ENCODE measurements at regions not wholly inside any gene's neighbourhood (a gene's known extent, or its start where the extent isn't known, plus 50 kb on each side); places are given as distances from the start of the nearest gene placed in this dataset.
"Not testable (repeated sequence)": the region's sequence is repeated elsewhere in the genome, so short reads cannot be mapped to it uniquely, and the experiment has no call there.

DNA sequence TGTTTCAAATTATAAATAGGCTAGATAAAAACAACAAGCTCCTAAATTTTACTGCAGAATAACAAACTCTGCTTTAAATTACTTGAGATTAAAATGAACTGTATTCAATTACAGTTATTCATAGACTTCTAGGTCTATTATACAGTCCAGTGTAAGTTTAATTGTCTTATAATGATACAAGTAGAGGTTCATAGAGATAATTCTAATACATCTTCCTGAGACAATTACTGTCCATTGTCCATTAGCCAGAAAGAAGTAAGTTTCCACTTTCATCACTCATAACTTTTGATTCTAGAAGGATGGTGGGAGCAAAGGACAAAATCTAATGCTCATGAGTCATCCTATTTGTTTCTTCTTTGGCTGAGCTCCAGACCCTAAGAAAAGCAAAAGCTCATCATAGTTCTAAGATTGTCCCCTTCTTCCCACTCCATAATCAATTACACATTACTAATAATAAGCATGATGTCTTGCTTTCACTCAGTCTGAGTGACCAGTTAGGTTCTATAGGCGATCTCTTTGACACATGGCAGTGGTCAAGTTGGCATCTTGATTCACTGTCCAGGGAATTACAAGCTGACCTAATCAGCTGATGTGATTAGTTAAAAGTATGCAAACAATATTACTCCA is 502.5 kb upstream of the IZUMO3 start:
- no peak for DNase-seq (ENCODE audit: low read depth in 2 of 2)

DNA sequence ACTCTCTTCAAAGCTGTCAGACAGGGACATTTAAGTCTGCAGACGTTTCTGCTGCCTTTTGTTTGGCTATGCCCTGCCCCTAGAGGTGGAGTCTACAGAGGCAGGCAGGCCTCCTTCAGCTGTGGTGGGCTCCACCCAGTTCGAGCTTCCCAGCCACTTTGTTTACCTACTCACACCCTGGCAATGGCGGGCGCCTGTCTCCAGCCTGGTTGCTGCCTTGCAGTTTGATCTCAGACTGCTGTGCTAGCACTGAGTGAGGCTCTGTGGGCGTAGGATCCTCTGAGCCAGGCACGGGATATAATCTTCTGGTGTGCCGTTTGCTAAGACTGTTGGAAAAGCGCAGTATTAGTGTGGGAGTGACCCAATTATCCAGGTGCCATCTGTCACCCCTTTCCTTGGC is 499.8 kb upstream of the IZUMO3 start:
- not testable (repeated sequence) for DNase-seq (ENCODE audit: low read depth in 2 of 2)

DNA sequence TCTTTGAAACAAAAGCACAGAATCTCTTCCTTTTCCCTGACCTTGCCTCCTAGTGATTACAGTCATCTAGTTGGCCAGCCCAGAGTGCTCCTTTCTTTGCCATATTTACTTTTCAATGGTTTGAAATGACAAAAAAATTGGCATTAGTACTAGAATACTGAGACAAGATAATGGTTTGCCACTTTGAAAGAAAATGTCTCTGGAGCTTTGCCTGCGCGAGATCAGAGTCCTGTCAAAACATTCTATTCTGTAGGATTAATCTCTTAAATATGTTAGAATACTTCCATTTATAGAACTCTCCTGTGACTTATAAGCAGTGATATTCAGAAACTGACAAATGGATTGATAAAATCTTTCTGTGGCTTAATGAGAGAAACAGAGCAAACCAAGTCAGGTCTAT is 484.0 kb upstream of the IZUMO3 start:
- no peak for DNase-seq (ENCODE audit: low read depth in 2 of 2)

DNA sequence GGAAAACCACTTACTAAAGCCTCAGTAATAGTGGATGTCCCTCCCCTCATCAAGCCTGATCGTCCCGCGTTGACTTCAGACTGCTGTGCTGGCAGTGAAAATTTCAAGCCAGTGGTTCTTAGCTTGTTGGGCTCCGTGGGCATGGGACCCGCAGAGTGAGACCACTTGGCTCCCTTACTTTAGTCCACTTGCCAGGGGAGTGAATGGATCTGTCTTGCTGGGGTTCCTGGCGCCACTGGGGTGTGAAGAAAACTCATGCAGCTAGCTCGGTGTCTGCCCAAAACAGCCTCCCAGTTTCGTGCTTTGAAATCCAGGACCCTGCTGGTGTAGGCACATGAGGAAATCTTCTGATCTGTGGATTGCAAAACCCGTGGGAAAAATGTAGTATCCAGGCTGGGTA is 480.0 kb upstream of the IZUMO3 start:
- DNase-seq (ENCODE audit: low read depth in 2 of 2) = no peak

DNA sequence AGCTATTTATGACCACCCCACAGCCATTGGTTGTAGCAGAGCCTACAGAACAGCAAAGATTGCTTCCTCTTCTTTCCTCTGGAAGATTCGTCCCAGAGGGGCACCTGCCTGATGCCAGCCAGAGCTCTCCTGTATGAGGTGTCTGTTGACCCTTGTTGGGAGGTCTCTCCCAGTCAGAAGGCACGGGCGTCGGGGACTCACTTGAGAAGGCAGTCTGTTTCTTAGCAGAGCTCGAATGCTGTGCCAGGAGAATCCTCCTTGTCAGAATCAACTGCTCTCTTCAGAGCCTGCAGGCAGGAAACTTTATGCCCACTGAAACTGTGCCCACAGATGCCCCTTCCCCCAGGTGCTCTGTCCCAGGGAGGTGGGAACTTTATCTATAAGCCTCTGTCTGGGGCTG is 479.5 kb upstream of the IZUMO3 start:
- no peak for DNase-seq (ENCODE audit: low read depth in 2 of 2)

DNA sequence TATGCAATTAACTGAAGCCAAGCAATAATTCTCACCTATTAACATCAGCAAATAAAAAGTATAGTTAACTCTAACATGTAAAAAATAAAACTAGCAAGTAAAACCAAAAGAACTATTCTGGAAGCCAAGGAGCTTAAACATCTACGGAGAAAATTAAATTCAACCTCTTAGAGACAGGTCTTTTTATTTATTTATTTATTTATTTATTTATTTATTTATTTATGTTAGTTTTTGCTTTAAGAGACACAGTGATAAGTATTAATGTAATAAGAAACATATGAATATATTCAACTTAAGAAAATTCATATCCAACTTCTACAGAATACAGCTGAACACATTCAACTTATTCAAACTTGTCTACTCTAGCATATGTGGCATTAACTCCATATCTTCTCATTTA is 472.1 kb upstream of the IZUMO3 start:
- no peak for DNase-seq (ENCODE audit: low read depth in 2 of 2)

DNA sequence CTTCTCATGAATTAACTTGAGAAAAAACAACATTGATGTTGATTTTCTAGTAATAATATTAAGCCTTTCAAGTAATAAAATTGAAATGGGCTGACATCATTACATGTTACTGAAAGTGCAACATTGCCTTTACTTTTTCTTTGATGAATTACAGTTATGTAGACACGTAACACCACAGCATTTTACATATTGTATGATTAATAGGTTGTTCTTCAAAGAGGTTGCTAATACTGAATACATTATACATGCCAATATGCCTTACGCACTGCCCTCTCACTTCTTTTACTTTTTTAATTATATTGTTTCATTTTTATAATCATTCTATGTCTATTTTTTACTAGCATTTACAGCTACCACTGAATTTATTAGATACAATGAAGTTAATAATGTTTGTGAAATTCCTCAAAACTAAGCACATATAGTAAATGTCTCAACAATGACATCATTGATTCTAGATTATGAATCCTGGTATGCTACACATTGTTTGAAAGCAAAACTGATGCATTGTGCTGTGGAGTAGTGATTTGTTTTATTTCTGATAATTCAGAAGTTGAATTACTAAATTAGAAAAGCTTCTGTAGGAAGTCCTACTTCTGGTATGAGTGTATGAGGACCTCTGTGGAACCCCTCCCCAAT is 464.4 kb upstream of the IZUMO3 start:
- DNase-seq (ENCODE audit: low read depth in 2 of 2) = no peak

DNA sequence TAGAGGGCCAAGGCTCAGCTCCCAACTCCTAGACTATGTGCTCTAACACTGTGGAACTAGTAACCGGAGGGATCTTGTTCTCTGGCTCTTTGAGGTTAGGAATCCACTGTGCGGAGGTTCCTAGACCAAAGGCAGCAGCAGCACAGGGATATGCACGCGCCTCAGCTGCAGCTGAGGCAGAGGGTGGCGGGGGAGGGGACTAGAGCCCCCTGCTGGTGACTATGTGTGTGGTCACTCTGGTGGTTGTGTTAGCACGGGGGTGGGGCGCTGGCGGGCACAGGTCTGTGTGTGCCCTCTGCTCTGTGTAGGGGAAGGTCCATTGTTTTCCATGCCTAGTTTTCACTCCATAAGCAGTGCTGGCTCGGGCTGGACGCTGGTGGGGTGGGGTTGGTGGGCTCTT is 458.0 kb upstream of the IZUMO3 start:
- no peak for DNase-seq (ENCODE audit: low read depth in 2 of 2)

DNA sequence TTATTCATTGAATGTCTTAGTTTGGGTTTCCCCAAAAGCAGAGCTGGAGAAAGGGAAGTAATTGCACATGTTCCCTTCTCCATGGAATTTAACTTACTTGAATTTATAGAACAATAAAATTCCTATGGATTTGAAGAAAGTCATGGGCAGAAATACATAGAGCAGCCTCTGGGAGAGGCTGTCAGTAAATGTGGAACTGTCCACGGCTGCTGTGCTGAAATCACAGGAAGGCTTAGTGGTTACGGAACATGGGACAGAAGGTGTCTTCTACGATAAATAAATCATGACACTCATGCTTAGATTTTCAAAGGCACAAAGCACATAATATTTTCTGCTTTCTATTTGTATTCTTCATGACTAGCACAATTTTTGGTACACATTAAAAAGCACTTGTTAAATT is 440.6 kb upstream of the IZUMO3 start:
- no peak for DNase-seq (ENCODE audit: low read depth in 2 of 2)

DNA sequence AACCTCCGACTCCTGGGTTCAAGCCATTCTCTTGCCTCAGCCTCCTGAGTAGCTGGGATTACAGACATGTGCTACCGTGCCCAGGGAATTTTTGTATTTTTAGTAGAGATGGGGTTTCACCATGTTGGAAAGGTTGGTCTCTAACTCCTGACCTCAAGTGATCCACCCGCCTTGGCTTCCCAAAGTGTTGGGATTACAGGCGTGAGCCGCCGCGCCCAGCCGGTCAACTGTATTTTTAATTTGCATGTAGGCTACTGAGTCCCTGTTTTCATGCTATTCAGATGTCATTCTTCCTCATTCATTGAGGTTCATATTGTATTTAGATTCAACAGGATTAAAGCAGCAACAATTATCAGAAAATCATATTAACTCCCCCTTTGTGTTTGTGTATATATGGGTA is 425.1 kb upstream of the IZUMO3 start:
- not testable (repeated sequence) for DNase-seq (ENCODE audit: low read depth in 2 of 2)

DNA sequence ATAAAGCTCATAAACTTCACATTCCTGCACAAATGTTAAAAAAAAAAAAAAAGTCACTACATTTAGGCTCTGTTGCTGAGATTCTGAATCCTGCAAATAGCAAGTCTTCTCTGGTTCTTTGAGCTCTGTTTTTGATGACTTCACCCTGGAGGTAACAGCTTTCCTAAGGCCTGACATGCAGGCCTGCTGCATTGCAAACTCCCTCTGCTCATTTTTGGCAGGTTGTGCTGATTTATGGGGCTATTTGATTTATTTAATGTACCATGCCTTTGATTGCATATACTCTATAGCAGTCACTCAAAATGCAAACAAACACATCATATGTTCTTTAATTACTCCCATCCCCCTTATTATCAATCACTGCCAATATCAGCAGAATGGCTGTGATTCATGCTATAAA is 416.1 kb upstream of the IZUMO3 start:
- DNase-seq (ENCODE audit: low read depth in 2 of 2) = no peak

DNA sequence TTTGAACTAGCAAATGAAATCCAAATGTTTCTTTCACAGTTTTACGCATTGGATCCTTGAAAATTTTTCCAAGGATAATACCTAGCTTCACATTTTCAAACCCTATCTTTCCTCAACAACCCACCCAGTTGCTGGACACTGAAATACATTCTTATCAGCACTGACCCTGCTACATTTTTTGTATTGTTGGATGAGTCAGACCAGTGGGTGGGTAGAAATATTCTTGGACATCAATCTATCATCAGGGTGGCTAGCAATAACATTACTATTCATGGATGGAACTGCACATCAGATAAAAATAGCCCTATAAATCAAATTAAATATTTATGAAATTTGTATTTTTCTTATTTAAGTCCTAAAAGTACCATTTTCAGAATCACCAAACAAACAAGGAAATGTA is 407.4 kb upstream of the IZUMO3 start:
- no peak for DNase-seq (ENCODE audit: low read depth in 2 of 2)

DNA sequence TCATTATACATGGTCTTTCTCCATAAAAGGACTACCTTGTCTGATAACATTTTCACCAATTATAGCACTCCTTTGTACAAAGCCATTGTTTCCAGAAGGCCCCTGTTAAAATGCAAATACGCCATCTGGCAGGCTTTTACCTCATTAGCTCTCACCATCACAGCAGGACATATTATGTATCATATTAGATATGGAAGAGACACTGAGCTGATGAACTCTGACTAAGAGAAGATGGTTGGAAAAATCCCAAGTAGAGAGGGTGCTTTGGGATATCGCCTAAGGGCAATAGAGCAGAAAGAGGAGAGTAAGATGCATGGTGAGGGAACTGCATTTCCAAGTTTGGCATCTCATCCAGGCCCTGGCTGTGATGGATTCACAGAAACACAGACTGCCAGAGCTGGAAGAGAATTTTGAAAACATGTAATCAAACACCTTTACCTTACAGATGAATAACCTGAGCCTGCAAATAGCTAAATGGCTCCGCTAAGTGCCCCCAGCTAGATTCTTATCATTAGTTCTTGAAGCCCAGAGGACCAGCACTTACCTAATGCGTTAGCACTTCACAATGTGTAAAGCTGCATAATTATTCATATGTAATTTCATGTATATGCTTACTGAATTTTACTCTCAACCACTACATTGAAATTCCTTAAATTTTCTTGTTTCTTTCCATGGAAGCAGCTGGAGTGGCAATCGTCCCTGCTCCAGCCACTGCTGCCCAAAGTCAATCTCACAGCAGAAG is 393.6 kb upstream of the IZUMO3 start:
- DNase-seq (ENCODE audit: low read depth in 2 of 2) = no peak

DNA sequence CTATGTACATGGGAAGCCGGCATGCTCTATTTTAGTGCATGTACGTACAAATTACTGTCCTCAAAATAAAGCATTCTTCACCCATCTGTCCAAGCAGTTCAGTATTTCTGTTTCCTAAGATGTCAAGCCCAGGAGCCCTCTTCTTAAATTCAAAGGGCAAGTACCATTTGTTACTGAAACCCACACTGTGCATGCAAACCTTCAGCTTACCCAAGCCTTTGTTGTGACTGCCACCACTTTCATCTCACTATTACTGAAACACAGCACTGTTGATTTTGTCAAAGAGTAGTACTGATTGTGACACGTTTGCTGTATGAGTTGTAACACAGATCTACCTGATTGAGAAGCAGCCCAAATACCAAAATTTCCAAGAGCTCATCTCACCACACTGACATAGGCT is 390.4 kb upstream of the IZUMO3 start:
- DNase-seq (ENCODE audit: low read depth in 2 of 2) = no peak

DNA sequence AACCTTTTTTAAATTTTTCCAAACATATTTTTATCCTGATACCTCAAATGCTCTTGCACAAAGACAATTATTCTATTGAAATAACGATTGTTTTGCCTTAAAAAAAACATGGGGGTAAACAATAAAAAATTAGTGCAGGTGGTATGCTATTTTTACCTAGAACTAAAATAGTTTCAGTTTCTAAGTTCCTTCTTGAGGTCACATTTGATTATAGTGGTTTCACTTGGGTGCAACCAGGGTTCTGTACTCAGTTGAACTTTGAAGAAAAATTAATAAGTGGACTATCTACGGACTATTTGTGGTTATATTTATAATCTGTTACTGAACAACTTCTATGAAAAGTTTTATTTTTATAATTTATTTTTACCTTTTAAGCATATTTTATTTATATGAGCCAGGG is 387.1 kb upstream of the IZUMO3 start:
- DNase-seq (ENCODE audit: low read depth in 2 of 2) = no peak

DNA sequence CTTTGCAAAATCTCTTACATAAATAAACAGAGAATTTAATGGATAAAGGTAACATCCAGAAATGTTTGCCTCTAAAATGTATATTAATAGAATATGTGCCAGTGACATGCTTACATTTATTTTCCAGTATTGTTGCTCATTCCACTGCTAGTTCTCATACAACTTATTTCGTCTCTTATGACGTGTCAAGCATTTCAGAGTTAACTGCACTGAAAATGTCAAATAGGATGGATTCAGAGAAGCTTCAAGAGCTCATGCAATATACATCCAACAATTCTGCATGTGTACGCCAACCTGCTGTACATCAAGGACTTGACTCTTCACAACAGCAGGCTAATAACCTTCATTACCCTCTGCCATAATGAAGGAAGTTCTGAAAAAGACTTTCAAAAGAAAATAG is 386.2 kb upstream of the IZUMO3 start:
- no peak for DNase-seq (ENCODE audit: low read depth in 2 of 2)

DNA sequence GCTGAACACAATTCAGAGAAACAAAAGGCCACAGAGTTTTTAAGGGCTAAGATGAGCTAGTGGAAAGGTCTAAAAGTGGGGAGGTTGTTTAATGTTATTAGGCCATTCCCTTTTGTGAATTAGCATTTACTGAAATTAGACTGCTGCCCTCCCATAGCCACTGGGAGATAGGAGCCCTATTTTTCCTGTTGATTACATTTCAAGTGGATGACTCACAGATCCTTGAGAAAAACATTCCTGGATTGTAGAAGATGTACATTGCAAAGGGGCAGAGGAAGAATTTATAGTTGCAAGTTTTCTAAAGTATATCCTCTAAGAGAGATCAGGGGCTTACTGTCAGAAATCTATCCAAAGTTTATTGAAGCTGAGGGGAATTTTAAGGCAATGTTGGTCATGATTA is 367.1 kb upstream of the IZUMO3 start:
- peak; percentile 0 to 1 for DNase-seq (ENCODE audit: low read depth in 2 of 2)

DNA sequence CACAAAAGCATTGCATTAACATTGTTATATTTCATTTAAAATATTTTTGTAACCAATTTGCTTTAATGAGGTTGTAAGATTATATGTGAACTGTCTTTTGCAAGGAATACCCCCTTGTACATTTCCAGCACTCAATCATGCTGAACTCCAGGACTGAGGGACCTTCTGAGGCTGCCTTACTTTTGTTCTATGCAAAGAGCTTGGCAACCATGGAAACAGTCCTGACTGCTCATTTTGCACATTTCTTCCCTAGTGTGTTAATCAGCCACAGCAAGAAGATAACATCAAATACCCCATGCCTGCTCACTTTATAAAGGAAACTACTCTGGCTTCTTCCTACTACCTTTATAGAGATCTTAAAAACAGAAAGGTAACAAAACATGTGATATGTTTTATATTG is 355.6 kb upstream of the IZUMO3 start:
- no peak for DNase-seq (ENCODE audit: low read depth in 2 of 2)

DNA sequence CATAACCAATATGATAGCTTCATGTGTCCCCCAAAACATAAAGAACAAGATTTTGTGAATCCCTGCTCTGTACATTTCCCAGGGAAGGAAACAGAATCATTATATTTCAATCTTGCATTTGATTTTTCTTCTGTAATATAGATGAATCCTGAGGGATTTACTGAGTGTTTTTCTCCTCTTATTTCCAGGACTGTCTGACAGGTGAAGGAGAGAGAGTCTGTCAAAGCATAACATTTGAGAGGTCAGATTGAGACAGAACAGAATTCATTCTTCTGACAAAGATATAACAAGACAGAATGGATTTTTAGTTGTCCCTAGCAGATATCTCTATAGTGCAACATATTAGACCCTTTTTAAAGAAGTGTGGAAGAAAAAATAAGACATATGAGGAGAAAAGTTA is 354.5 kb upstream of the IZUMO3 start:
- DNase-seq (ENCODE audit: low read depth in 2 of 2) = no peak

DNA sequence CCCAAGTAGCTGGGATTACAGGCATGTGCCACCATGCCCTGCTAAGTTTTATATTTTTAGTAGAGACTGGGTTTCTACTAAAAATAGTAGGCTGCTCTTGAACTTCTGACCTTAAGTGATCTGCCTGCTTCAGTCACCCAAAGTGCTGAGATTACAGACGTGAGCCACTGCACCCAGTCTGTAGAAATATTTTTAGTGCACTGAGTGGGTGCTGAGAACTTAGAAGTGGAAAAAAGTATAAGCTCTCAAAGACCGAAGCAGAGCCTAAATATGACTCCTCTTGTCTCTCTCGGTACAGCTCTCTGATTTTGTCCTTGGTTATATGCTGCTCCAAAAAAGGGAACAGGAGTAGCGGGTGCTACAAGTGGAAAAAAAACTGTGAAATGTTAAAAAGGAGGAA is 353.8 kb upstream of the IZUMO3 start:
- no peak for DNase-seq (ENCODE audit: low read depth in 2 of 2)

DNA sequence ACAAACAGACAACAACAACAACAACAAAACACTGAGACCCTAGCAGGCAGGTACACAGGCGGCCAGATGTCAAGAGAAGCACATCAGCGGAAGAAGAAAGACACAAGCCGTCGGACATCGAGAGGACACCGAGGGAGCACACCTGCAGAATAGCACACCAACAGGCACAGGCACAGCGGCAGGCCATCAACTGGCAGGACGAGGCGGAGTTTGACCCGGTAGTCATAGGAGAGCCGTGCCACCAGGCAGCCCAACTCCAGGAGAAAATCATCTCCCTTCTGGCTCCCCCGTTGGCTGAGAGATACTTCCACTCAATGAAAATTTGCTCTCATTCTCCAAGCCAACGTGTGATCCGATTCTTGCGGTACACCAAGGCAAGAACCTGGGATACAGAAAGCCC is 352.1 kb upstream of the IZUMO3 start:
- DNase-seq (ENCODE audit: low read depth in 2 of 2) = no peak

DNA sequence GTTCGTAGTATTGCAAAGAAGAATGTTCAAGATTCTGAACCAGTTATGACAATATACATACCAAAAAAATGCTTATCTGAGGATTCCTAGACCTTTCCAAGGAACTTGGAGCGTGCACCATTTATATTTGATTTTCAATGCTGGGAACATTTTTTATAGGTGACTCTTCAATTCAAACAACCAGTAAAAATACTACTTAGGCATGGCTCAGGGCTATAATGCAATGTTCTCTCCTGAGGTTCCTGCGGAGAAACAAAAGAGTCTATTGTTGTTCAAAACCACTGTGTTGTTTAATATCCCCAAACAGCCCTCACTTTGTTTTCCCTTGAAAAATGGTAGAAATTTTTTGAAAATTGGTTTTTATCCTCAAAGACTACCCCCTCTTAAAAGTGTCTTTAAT is 335.7 kb upstream of the IZUMO3 start:
- no peak for DNase-seq (ENCODE audit: low read depth in 2 of 2)

DNA sequence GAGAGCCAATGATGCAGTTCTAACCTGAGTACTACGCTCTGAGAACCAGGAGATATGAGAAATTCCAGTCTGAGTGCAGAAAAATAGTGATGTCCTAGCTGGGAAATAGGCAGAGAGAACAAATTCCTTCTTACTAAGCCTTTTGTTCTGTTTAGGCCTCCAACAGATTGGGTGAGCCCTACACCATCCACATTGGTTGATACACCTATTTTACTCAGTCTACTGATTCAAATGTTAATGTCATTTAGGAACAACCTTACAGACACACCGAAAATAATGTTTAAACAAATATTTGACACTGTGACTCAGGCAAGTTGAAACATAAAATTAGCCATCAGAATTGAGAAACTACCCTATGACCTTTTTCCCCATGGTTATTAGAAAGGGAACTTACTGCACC is 333.9 kb upstream of the IZUMO3 start:
- DNase-seq (ENCODE audit: low read depth in 2 of 2) = no peak
